ENCODE measurements at regions not wholly inside any gene's neighbourhood (a gene's known extent, or its start where the extent isn't known, plus 50 kb on each side); places are given as distances from the start of the nearest gene placed in this dataset.

GRCh38 chr9:103427696-103428095 is 432.6 kb downstream of the CYLC2 start:
- TF ChIP-seq EZH2 (IDR thresholded peaks at IDR 0.05; ENCODE audit: borderline replicate concordance, low read length) (no peak), CTCF (IDR thresholded peaks at IDR 0.05; ENCODE audit: low read length) (no peak)
- Histone ChIP-seq H3K27ac (ENCODE audit: low read depth, low read length, poor library complexity, severe bottlenecking) (no peak overlapping the region), H3K4me1 (ENCODE audit: insufficient read depth, low read length, severe bottlenecking) (no peaks in the 10 kb centered on the region), H3F3A (ENCODE audit: insufficient read depth, low read length) (no peaks in the 10 kb centered on the region), H3K4me2 (ENCODE audit: low read length) (no peak overlapping the region), H4K20me1 (ENCODE audit: insufficient read depth, low read length) (no peaks in the 10 kb centered on the region), H3K36me3 (ENCODE audit: insufficient read depth, low read length) (no peaks in the 10 kb centered on the region), H3K9ac (ENCODE audit: low read length) (no peak overlapping the region), H3K27me3 (ENCODE audit: insufficient read depth, low read length) (no peaks in the 10 kb centered on the region), H3K79me2 (ENCODE audit: insufficient read depth, low read length) (no peaks in the 10 kb centered on the region), H2AFZ (ENCODE audit: low read length) (no peak overlapping the region), H3K9me2 (ENCODE audit: low read depth, low read length) (no peaks in the 10 kb centered on the region), H3K9me3 (ENCODE audit: low read length) (no peaks in the 10 kb centered on the region), H3K4me3 (ENCODE audit: low read depth, low read length, poor library complexity, severe bottlenecking) (no peak overlapping the region)

GRCh38 chr9:103430469-103430868 is 435.3 kb downstream of the CYLC2 start:
- H2AFZ ChIP-seq (ENCODE audit: low read length), result no peak overlapping the region
- no peak overlapping the region for H3K4me2 ChIP-seq (ENCODE audit: low read length)
- no peaks in the 10 kb centered on the region for H3K79me2 ChIP-seq (ENCODE audit: insufficient read depth, low read length)
- H3K9me2 ChIP-seq (ENCODE audit: low read depth, low read length), result no peaks in the 10 kb centered on the region
- no peaks in the 10 kb centered on the region for H3K36me3 ChIP-seq (ENCODE audit: insufficient read depth, low read length)
- no peak overlapping the region for H3K27ac ChIP-seq (ENCODE audit: low read depth, low read length, poor library complexity, severe bottlenecking)
- H4K20me1 ChIP-seq (ENCODE audit: insufficient read depth, low read length), result no peaks in the 10 kb centered on the region
- H3K4me3 ChIP-seq (ENCODE audit: low read depth, low read length, poor library complexity, severe bottlenecking), result no peak overlapping the region
- H3K4me1 ChIP-seq (ENCODE audit: insufficient read depth, low read length, severe bottlenecking), result no peaks in the 10 kb centered on the region
- TF ChIP-seq EZH2 (IDR thresholded peaks at IDR 0.05; ENCODE audit: borderline replicate concordance, low read length) (no peak), CTCF (IDR thresholded peaks at IDR 0.05; ENCODE audit: low read length) (no peak)
- no peaks in the 10 kb centered on the region for H3K9me3 ChIP-seq (ENCODE audit: low read length)
- H3K27me3 ChIP-seq (ENCODE audit: insufficient read depth, low read length), result no peaks in the 10 kb centered on the region
- H3F3A ChIP-seq (ENCODE audit: insufficient read depth, low read length), result no peaks in the 10 kb centered on the region
- H3K9ac ChIP-seq (ENCODE audit: low read length), result no peak overlapping the region

DNA sequence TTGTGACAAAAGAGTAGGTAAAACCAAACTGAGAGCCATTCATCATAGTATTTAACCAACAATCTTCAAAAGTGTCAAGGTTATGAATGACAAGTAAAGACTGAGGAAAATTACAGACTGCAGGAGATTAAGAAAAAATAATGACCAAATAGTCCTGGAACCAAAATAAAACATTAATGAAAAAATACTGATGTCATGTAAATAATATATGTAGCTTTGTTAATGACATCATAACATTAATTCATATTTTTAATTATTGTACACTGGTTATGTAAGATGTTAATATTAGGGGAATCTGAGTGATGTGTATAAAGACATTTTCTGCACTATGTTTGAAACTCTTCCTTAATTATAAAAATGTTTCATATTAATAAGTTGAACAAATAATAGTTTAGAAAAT is 436.7 kb downstream of the CYLC2 start:
- H3K4me2 ChIP-seq (ENCODE audit: low read length), result no peak overlapping the region
- H3K79me2 ChIP-seq (ENCODE audit: insufficient read depth, low read length), result no peaks in the 10 kb centered on the region
- H4K20me1 ChIP-seq (ENCODE audit: insufficient read depth, low read length), result no peaks in the 10 kb centered on the region
- no peaks in the 10 kb centered on the region for H3K36me3 ChIP-seq (ENCODE audit: insufficient read depth, low read length)
- H3K4me3 ChIP-seq (ENCODE audit: low read depth, low read length, poor library complexity, severe bottlenecking), result no peak overlapping the region
- H3K9me2 ChIP-seq (ENCODE audit: low read depth, low read length), result no peaks in the 10 kb centered on the region
- H3K4me1 ChIP-seq (ENCODE audit: insufficient read depth, low read length, severe bottlenecking), result no peaks in the 10 kb centered on the region
- H3K27me3 ChIP-seq (ENCODE audit: insufficient read depth, low read length), result no peaks in the 10 kb centered on the region
- no peak for TF ChIP-seq CTCF (IDR thresholded peaks at IDR 0.05; ENCODE audit: low read length)
- no peak for TF ChIP-seq EZH2 (IDR thresholded peaks at IDR 0.05; ENCODE audit: borderline replicate concordance, low read length)
- no peaks in the 10 kb centered on the region for H3F3A ChIP-seq (ENCODE audit: insufficient read depth, low read length)
- H3K9ac ChIP-seq (ENCODE audit: low read length), result no peak overlapping the region
- H3K9me3 ChIP-seq (ENCODE audit: low read length), result no peaks in the 10 kb centered on the region
- no peak overlapping the region for H3K27ac ChIP-seq (ENCODE audit: low read depth, low read length, poor library complexity, severe bottlenecking)
- no peak overlapping the region for H2AFZ ChIP-seq (ENCODE audit: low read length)
